ENCODE measurements at regions not wholly inside any gene's neighbourhood (a gene's known extent, or its start where the extent isn't known, plus 50 kb on each side); places are given as distances from the start of the nearest gene placed in this dataset.

DNA sequence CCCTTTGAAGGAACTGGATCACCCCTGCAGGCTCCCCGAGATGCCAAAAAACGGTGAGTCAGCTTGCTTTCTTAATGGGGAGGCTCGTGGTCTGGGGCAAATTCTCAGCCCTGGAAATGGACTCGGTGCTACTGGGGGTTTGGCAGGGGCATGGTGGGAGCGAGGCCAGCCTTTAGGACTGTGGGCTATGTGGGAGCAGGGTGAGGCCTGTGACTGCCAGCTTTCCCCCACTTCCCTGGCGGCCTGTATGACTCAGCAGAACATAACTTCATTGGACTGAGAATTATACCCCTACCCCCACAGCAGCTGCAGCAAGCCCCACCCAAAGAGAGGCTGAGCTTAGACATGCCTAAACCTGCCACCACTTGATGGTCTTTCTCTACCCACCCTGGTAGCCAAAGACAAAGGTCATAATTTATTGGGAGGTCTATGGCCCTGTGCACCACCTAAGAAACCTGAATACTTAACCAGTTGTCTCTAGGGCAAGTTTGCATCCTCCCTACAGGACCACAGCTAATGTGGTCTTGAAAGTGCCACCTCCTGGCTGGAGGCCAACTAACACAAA is 325.3 kb downstream of the TLE1 start:
- H3K27ac ChIP-seq, result no peak overlapping the region
- intact Hi-C loops (cut with DNase I), result no loop called here
- WGBS, 3 donors, result 92 to 95% (median 95%) methylated on average over 6 of the region's 6 CpGs
- no peak overlapping the region for H3K4me3 ChIP-seq
- DNase-seq, result no peak
- TF ChIP-seq POLR2A (IDR thresholded peaks at IDR 0.05), result no peak
- TF ChIP-seq EP300 (IDR thresholded peaks at IDR 0.05), result no peak
- TF ChIP-seq, protein P1, sequence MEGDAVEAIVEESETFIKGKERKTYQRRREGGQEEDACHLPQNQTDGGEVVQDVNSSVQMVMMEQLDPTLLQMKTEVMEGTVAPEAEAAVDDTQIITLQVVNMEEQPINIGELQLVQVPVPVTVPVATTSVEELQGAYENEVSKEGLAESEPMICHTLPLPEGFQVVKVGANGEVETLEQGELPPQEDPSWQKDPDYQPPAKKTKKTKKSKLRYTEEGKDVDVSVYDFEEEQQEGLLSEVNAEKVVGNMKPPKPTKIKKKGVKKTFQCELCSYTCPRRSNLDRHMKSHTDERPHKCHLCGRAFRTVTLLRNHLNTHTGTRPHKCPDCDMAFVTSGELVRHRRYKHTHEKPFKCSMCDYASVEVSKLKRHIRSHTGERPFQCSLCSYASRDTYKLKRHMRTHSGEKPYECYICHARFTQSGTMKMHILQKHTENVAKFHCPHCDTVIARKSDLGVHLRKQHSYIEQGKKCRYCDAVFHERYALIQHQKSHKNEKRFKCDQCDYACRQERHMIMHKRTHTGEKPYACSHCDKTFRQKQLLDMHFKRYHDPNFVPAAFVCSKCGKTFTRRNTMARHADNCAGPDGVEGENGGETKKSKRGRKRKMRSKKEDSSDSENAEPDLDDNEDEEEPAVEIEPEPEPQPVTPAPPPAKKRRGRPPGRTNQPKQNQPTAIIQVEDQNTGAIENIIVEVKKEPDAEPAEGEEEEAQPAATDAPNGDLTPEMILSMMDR (IDR thresholded peaks at IDR 0.05), result no peak
- no peaks in the 10 kb centered on the region for H3K36me3 ChIP-seq
- no peaks in the 10 kb centered on the region for H3K27me3 ChIP-seq
- no peaks in the 10 kb centered on the region for H3K4me1 ChIP-seq (ENCODE audit: insufficient read depth)
- no peaks in the 10 kb centered on the region for H3K9me3 ChIP-seq

DNA sequence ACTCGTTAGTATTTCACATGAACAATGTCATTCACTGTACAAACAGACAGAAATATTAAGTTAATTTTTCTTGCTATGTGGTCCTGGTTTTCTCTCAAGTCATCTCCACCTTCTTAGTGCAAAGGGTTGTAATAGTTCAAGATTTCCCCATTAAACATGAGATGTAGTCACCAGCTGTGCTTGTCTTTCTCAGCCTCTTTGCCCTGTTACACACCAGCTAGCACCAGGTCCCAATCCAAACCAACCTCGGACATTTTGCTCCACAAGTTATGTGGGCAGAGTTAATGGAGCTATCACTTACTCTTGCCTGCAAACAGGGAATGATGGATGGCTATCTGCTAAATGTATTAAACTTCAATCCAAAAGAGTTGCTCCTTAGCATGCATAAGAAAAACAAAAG is 328.1 kb downstream of the TLE1 start:
- intact Hi-C loops (cut with DNase I), result no loop called here
- Histone ChIP-seq H3K4me1 (ENCODE audit: insufficient read depth) (no peaks in the 10 kb centered on the region), H3K27ac (no peak overlapping the region), H3K4me3 (no peak overlapping the region), H3K9me3 (no peaks in the 10 kb centered on the region), H3K27me3 (no peaks in the 10 kb centered on the region), H3K36me3 (no peaks in the 10 kb centered on the region)
- TF ChIP-seq, protein P1 (IDR thresholded peaks at IDR 0.05), result no peak
- TF ChIP-seq EP300 (IDR thresholded peaks at IDR 0.05) (no peak), POLR2A (IDR thresholded peaks at IDR 0.05) (no peak)
- 79 to 84% (median 80%) methylated on average over 2 of the region's 2 CpGs for WGBS, 3 donors
- DNase-seq, result no peak

DNA sequence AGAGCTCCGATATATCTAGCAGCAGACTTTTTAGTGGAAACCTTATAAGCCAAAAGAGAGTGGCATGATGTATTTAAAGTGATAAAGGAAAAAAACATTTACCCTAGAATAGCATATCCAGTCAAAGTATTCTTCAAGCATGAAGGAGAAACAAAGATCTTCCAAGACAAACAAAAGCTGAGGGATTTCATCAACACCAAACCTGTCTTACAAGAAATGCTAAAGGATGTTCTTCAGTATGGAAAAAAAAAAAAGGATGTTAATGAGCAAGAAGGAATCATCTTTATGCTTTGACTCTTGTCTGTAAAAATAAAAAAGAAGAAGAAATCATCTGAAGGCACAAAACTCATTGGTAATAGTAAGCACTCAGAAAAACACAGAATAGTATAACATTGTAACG is 338.2 kb downstream of the TLE1 start:
- 87 to 91% (median 89%) methylated on average over 2 of the region's 2 CpGs for WGBS, 3 donors

DNA sequence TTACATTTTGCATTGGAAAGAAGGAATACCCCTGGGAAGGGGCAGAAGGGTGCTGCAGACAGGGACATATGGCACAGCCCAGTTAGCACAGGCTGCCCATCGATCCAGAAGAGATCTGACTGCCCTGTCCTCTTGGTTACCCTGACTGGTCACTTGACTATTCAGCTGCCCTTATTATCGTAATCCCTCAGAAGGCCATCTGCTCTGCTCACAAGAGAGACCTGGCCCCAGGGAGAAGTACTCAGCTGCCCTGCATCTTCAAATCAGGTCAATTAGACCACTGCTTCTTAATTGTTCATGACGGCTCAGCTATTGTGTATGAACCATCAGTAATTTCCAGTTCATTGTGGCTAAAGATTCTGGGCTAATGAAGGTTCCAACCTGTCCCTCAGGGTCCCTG is 345.0 kb downstream of the TLE1 start:
- no peak overlapping the region for H3K27ac ChIP-seq
- H3K4me1 ChIP-seq (ENCODE audit: insufficient read depth), result no peaks in the 10 kb centered on the region
- intact Hi-C loops (cut with DNase I), result no loop called here
- no peaks in the 10 kb centered on the region for H3K36me3 ChIP-seq
- TF ChIP-seq POLR2A (IDR thresholded peaks at IDR 0.05) (no peak), EP300 (IDR thresholded peaks at IDR 0.05) (no peak)
- TF ChIP-seq, protein P1 (IDR thresholded peaks at IDR 0.05), result no peak
- 86 to 100% (median 96%) methylated on average over 3 of the region's 3 CpGs for WGBS, 3 donors
- H3K27me3 ChIP-seq, result no peaks in the 10 kb centered on the region
- H3K4me3 ChIP-seq, result no peak overlapping the region
- DNase-seq, result no peak
- H3K9me3 ChIP-seq, result no peaks in the 10 kb centered on the region

More for the DNA sequence above, 338.2 kb downstream of the TLE1 start:
- DNase-seq, result no peak
- Histone ChIP-seq H3K9me3 (no peaks in the 10 kb centered on the region), H3K27me3 (no peaks in the 10 kb centered on the region), H3K4me1 (ENCODE audit: insufficient read depth) (no peaks in the 10 kb centered on the region), H3K27ac (no peak overlapping the region), H3K4me3 (no peak overlapping the region), H3K36me3 (no peaks in the 10 kb centered on the region)
- TF ChIP-seq POLR2A (IDR thresholded peaks at IDR 0.05) (no peak), EP300 (IDR thresholded peaks at IDR 0.05) (no peak)
- TF ChIP-seq, protein P1 (IDR thresholded peaks at IDR 0.05), result no peak
- intact Hi-C loops (cut with DNase I), result no loop called here
